ENCODE measurements at regions not wholly inside any gene's neighbourhood (a gene's known extent, or its start where the extent isn't known, plus 50 kb on each side); places are given as distances from the start of the nearest gene placed in this dataset.

DNA sequence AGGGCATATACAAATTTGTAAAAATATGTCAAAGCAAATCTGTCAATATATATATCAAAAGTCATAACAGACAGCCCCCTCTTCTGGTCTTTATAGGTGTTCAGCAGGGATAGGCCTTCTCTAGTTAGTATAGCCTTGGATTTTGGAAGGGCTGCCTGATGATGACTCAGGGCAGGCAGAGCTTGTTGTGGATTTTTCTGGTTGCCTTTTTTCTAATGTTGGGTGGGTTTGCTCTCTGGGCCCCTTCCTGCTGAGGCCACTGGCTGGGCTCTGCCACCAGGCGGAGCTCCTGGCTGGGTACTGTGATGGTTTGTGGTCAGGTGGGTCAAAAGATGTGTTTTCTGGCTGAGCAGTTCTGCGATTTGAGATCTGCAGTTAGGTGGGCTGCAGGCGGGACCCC lies 294.2 kb downstream of the GRIA2 start:
- no peak for DNase-seq (ENCODE audit: low spot score)

GRCh38 chr4:157509341-157509740 lies 288.8 kb downstream of the GRIA2 start:
- no peak for DNase-seq (ENCODE audit: low spot score)

- DNase-seq (ENCODE audit: low spot score): no peak
Observed at GRCh38 chr4:157502656-157503055, 282.1 kb downstream of the GRIA2 start.

DNA sequence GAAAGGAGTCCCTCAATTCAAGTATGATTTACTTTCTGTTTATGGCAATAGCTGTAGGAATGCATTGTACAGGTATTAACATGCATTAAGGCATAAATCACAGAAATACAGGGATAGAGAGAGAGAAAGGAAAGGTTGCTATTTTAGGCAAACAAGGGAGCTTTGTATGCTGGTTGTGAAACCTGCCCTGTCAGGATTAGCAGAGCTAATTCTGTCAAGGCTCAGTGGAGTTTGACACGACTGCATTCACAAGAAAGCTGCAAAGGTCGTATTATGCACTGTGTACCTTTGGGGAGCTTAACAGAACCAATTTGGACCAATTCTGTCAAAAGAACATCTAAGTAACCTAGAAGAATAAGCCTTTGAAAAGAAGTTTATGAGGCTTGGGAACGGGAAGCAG lies 239.3 kb downstream of the GRIA2 start:
- DNase-seq (ENCODE audit: low spot score): no peak

GRCh38 chr4:157447195-157447594 lies 226.7 kb downstream of the GRIA2 start:
- DNase-seq (ENCODE audit: low spot score): no peak

DNA sequence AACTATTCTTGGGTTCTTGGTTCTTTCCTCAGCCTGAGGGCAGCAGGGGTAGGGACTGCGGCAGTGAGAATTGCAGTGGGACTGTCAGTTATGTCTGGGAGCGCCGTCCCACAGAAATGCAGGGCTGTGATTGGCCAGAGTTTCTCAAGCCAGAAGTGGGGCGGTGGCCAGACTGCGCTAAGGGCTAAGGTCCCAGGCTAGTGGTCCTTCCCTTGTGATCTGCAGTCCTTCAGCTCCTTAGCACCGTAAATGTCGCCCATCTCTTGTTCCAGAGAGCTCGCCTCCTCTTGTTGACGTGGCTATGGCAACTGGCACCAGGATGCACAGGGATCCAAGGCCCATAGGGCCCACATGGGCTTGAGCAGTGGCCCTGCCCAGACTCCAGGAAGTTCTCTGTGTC lies 223.5 kb downstream of the GRIA2 start:
- no peak for DNase-seq (ENCODE audit: low spot score)

- DNase-seq (ENCODE audit: low spot score): no peak
Observed at GRCh38 chr4:157443537-157443936, 223.0 kb downstream of the GRIA2 start.

GRCh38 chr4:157425897-157426296 lies 205.4 kb downstream of the GRIA2 start:
- DNase-seq (ENCODE audit: low spot score): no peak

GRCh38 chr4:157423526-157424020 lies 203.0 kb downstream of the GRIA2 start:
- no peak for DNase-seq (ENCODE audit: low spot score)

GRCh38 chr4:157421365-157421764 lies 200.8 kb downstream of the GRIA2 start:
- DNase-seq (ENCODE audit: low spot score): no peak
